SJCRH30 (cell line): ENCODE measurements at regions not wholly inside any gene's neighbourhood (a gene's known extent, or its start where the extent isn't known, plus 50 kb on each side); places are given as distances from the start of the nearest gene placed in this dataset.
"Not testable (repeated sequence)": the region's sequence is repeated elsewhere in the genome, so short reads cannot be mapped to it uniquely, and the experiment has no call there.

Experiments
- DNase-seq, 2 experiments: peaks; one replicate each; pipeline ENCODE4 v3.0.0-alpha.2; 2015 to 2020
- H3K27ac ChIP-seq: fragments of 250-450 bp; sonication (Bioruptor Pico); 2 replicates; pipeline ENCODE4 v1.5.1; 2020; ENCODE audit warnings: mild to moderate bottlenecking, moderate library complexity
- H3K27me3 ChIP-seq: fragments of 250-450 bp; sonication (Bioruptor Pico); 2 replicates; pipeline ENCODE4 v1.5.1; 2020; ENCODE audit warnings: mild to moderate bottlenecking, moderate library complexity
- H3K36me3 ChIP-seq: fragments of 250-450 bp; sonication (Bioruptor Pico); 2 replicates; pipeline ENCODE4 v1.5.1; 2020; ENCODE audit warnings: mild to moderate bottlenecking, moderate library complexity
- H3K4me1 ChIP-seq: fragments of 250-450 bp; sonication (Bioruptor Pico); 2 replicates; pipeline ENCODE4 v1.5.1; 2020; ENCODE audit warnings: mild to moderate bottlenecking, moderate library complexity
- H3K4me3 ChIP-seq: fragments of 250-450 bp; sonication (Bioruptor Pico); 2 replicates; pipeline ENCODE4 v1.5.1; 2020; ENCODE audit warnings: mild to moderate bottlenecking, moderate library complexity
- H3K9me3 ChIP-seq: fragments of 250-450 bp; sonication (Bioruptor Pico); replicated peaks from 2 replicates; pipeline ENCODE4 v1.5.1; 2020; ENCODE audit warnings: mild to moderate bottlenecking, moderate library complexity

GRCh38 chr1:143660354-143660941 lies 311.3 kb downstream of the FAM72C start:
- Histone ChIP-seq H3K27ac (no peak overlapping the region), H3K4me1 (no peaks in the 10 kb centered on the region), H3K36me3 (no peaks in the 10 kb centered on the region), H3K4me3 (no peak overlapping the region), H3K9me3 (no peaks in the 10 kb centered on the region), H3K27me3 (no peaks in the 10 kb centered on the region)
- peak in 1 of 2 experiments; percentile 1 for DNase-seq

GRCh38 chr1:143653429-143653802 lies 318.4 kb downstream of the FAM72C start:
- Histone ChIP-seq H3K9me3 (no peaks in the 10 kb centered on the region), H3K27ac (no peak overlapping the region), H3K4me3 (no peak overlapping the region), H3K4me1 (no peaks in the 10 kb centered on the region), H3K27me3 (no peaks in the 10 kb centered on the region), H3K36me3 (no peaks in the 10 kb centered on the region)
- no peak for DNase-seq

- no peaks in the 10 kb centered on the region for H3K27me3 ChIP-seq
- no peak overlapping the region for H3K4me3 ChIP-seq
- no peaks in the 10 kb centered on the region for H3K9me3 ChIP-seq
- no peak for DNase-seq
- H3K27ac ChIP-seq = no peak overlapping the region
- H3K36me3 ChIP-seq = no peaks in the 10 kb centered on the region
- H3K4me1 ChIP-seq = no peaks in the 10 kb centered on the region
Measured at GRCh38 chr1:143652744-143653428, 318.9 kb downstream of the FAM72C start.

GRCh38 chr1:143652187-143652586 lies 319.6 kb downstream of the FAM72C start:
- Histone ChIP-seq H3K9me3 (no peaks in the 10 kb centered on the region), H3K27ac (no peak overlapping the region), H3K27me3 (no peaks in the 10 kb centered on the region), H3K36me3 (no peaks in the 10 kb centered on the region), H3K4me1 (no peaks in the 10 kb centered on the region), H3K4me3 (no peak overlapping the region)
- DNase-seq = no peak

GRCh38 chr1:143651350-143651992 lies 320.3 kb downstream of the FAM72C start:
- Histone ChIP-seq H3K27ac (no peak overlapping the region), H3K4me1 (no peaks in the 10 kb centered on the region), H3K4me3 (no peak overlapping the region), H3K9me3 (no peaks in the 10 kb centered on the region), H3K36me3 (no peaks in the 10 kb centered on the region), H3K27me3 (no peaks in the 10 kb centered on the region)
- DNase-seq = no peak

- H3K4me3 ChIP-seq, H3K27me3 ChIP-seq, H3K36me3 ChIP-seq, H3K9me3 ChIP-seq, H3K4me1 ChIP-seq, H3K27ac ChIP-seq, DNase-seq: not testable (repeated sequence)
Measured at GRCh38 chr1:143644035-143644434, 327.8 kb downstream of the FAM72C start.

- H3K27ac ChIP-seq = no peak overlapping the region
- H3K27me3 ChIP-seq = no peaks in the 10 kb centered on the region
- no peak overlapping the region for H3K4me3 ChIP-seq
- no peak for DNase-seq
- H3K9me3 ChIP-seq = no peaks in the 10 kb centered on the region
- no peaks in the 10 kb centered on the region for H3K36me3 ChIP-seq
- H3K4me1 ChIP-seq = no peaks in the 10 kb centered on the region
Measured at GRCh38 chr1:143643148-143643885, 328.5 kb downstream of the FAM72C start.

- no peaks in the 10 kb centered on the region for H3K4me1 ChIP-seq
- DNase-seq = no peak
- no peak overlapping the region for H3K4me3 ChIP-seq
- no peak overlapping the region for H3K27ac ChIP-seq
- no peaks in the 10 kb centered on the region for H3K27me3 ChIP-seq
- no peaks in the 10 kb centered on the region for H3K36me3 ChIP-seq
- H3K9me3 ChIP-seq = no peaks in the 10 kb centered on the region
Measured at GRCh38 chr1:143625886-143626285, 345.9 kb downstream of the FAM72C start.

GRCh38 chr1:143619851-143620250 lies 351.9 kb downstream of the FAM72C start:
- no peak overlapping the region for H3K4me3 ChIP-seq
- no peaks in the 10 kb centered on the region for H3K27me3 ChIP-seq
- no peaks in the 10 kb centered on the region for H3K9me3 ChIP-seq
- no peaks in the 10 kb centered on the region for H3K36me3 ChIP-seq
- no peak overlapping the region for H3K27ac ChIP-seq
- no peaks in the 10 kb centered on the region for H3K4me1 ChIP-seq
- DNase-seq = no peak

GRCh38 chr1:143611159-143611558 lies 360.6 kb downstream of the FAM72C start:
- Histone ChIP-seq H3K27me3 (no peaks in the 10 kb centered on the region), H3K27ac (no peak overlapping the region), H3K36me3 (no peaks in the 10 kb centered on the region), H3K9me3 (no peaks in the 10 kb centered on the region), H3K4me1 (no peaks in the 10 kb centered on the region), H3K4me3 (no peak overlapping the region)
- no peak for DNase-seq

- DNase-seq = no peak
- Histone ChIP-seq H3K4me1 (no peaks in the 10 kb centered on the region), H3K9me3 (no peaks in the 10 kb centered on the region), H3K4me3 (no peak overlapping the region), H3K27me3 (no peaks in the 10 kb centered on the region), H3K36me3 (no peaks in the 10 kb centered on the region), H3K27ac (no peak overlapping the region)
Measured at GRCh38 chr1:143610196-143610595, 361.6 kb downstream of the FAM72C start.

- no peak overlapping the region for H3K4me3 ChIP-seq
- no peaks in the 10 kb centered on the region for H3K9me3 ChIP-seq
- H3K27me3 ChIP-seq = no peaks in the 10 kb centered on the region
Measured at GRCh38 chr1:143604887-143605286, 366.9 kb downstream of the FAM72C start.

GRCh38 chr1:143584508-143584907 lies 387.3 kb downstream of the FAM72C start:
- Histone ChIP-seq H3K27ac (no peak overlapping the region), H3K9me3 (no peaks in the 10 kb centered on the region), H3K27me3 (no peaks in the 10 kb centered on the region), H3K4me3 (no peak overlapping the region), H3K36me3 (no peaks in the 10 kb centered on the region), H3K4me1 (no peaks in the 10 kb centered on the region)
- DNase-seq = no peak

More at GRCh38 chr1:143604887-143605286, 366.9 kb downstream of the FAM72C start:
- DNase-seq = no peak
- Histone ChIP-seq H3K36me3 (no peaks in the 10 kb centered on the region), H3K27ac (no peak overlapping the region), H3K4me1 (no peaks in the 10 kb centered on the region)

GRCh38 chr1:143574891-143575520 lies 396.8 kb downstream of the FAM72C start:
- no peak for DNase-seq

GRCh38 chr1:143572661-143573060 lies 399.1 kb downstream of the FAM72C start:
- not testable (repeated sequence) for H3K4me1 ChIP-seq, H3K4me3 ChIP-seq, DNase-seq, H3K27ac ChIP-seq, H3K27me3 ChIP-seq, H3K36me3 ChIP-seq, H3K9me3 ChIP-seq

More at GRCh38 chr1:143574891-143575520, 396.8 kb downstream of the FAM72C start:
- Histone ChIP-seq H3K27me3 (no peaks in the 10 kb centered on the region), H3K4me3 (no peak overlapping the region), H3K36me3 (no peaks in the 10 kb centered on the region), H3K27ac (no peak overlapping the region), H3K4me1 (no peaks in the 10 kb centered on the region), H3K9me3 (no peaks in the 10 kb centered on the region)
